LNCAP (cell line): ENCODE measurements at regions not wholly inside any gene's neighbourhood (a gene's known extent, or its start where the extent isn't known, plus 50 kb on each side); places are given as distances from the start of the nearest gene placed in this dataset.

Experiments
- CTCF ChIP-seq: fragments of 450-650 bp; IDR thresholded peaks from 2 replicates; pipeline ENCODE4 v1.5.1; 2017; ENCODE audit warnings: mild to moderate bottlenecking

GRCh38 chr5:110239786-110240185 is 486.7 kb downstream of the TMEM232 start:
- TF ChIP-seq CTCF = no peak

GRCh38 chr5:110242950-110243349 is 483.5 kb downstream of the TMEM232 start:
- TF ChIP-seq CTCF = no peak

GRCh38 chr5:110248921-110249320 is 477.6 kb downstream of the TMEM232 start:
- TF ChIP-seq CTCF = no peak

GRCh38 chr5:110250355-110250754 is 476.1 kb downstream of the TMEM232 start:
- no peak for TF ChIP-seq CTCF

- no peak for TF ChIP-seq CTCF
Observed at GRCh38 chr5:110250755-110251154, 475.7 kb downstream of the TMEM232 start.

- no peak for TF ChIP-seq CTCF
Observed at GRCh38 chr5:110251366-110251765, 475.1 kb downstream of the TMEM232 start.

GRCh38 chr5:110255194-110255593 is 471.3 kb downstream of the TMEM232 start:
- no peak for TF ChIP-seq CTCF

- no peak for TF ChIP-seq CTCF
Observed at GRCh38 chr5:110256298-110256697, 470.2 kb downstream of the TMEM232 start.
